Panc1 (cell line): ENCODE measurements at regions not wholly inside any gene's neighbourhood (a gene's known extent, or its start where the extent isn't known, plus 50 kb on each side); places are given as distances from the start of the nearest gene placed in this dataset.

Experiments
- ATAC-seq: fragments of 200-7000 bp; cut with Tn5 transposase; 2 replicates; pipeline ENCODE4 v1.9.1; 2020; ENCODE audit warnings: mild to moderate bottlenecking, moderate library complexity
- BruUV-seq: library from RNA; stranded (reverse); fragments of 400-500 nt; replicated peaks from 2 replicates; lab custom pipeline; 2021; lab: Mats Ljungman, UMichigan
- CTCF ChIA-PET: fragments of 300-600 bp; sonication (Branson Sonifier 250); formaldehyde crosslinking; loops from one replicate; lab custom pipeline; 2022; ENCODE audit warnings: antibody characterized with exemption; lab: Charles Lee
- POLR2A ChIA-PET: fragments of 300-600 bp; sonication (Branson Sonifier 250); formaldehyde crosslinking; loops from one replicate; lab custom pipeline; 2022; ENCODE audit warnings: antibody characterized with exemption; lab: Charles Lee
- DNase-seq: peaks from one replicate; pipeline ENCODE4 v3.0.0-alpha.2; 2010; ENCODE audit warnings: low read depth, low spot score
- H3K27ac ChIP-seq: 2 replicates; pipeline ENCODE4 v1.5.1; 2011; ENCODE audit warnings: mild to moderate bottlenecking, low read length, inconsistent platforms
- H3K27me3 ChIP-seq: fragments of 200-500 bp; sonication (Bioruptor generic); 2 replicates; pipeline ENCODE4 v1.6.0; 2014; ENCODE audit warnings: low read length, inconsistent platforms; ENCODE audit not compliant: control insufficient read depth, insufficient read depth
- H3K36me3 ChIP-seq: fragments of 200-500 bp; sonication (Bioruptor generic); 2 replicates; pipeline ENCODE4 v1.5.1; 2014; ENCODE audit warnings: inconsistent platforms, mild to moderate bottlenecking, low read length, moderate library complexity; ENCODE audit not compliant: control insufficient read depth, insufficient read depth
- H3K4me1 ChIP-seq: 2 replicates; pipeline ENCODE4 v1.5.1; 2011; ENCODE audit warnings: inconsistent platforms, mild to moderate bottlenecking, low read length, moderate library complexity; ENCODE audit not compliant: control insufficient read depth, insufficient read depth
- H3K4me3 ChIP-seq, 2 experiments: 2 replicates each; pipeline ENCODE4 v1.5.1; 2011 to 2012; ENCODE audit warnings: low read depth in 2 of 2, low read length in 2 of 2, mild to moderate bottlenecking in 2 of 2, inconsistent platforms in 1 of 2, moderate library complexity in 1 of 2
- H3K9me3 ChIP-seq: fragments of 200-500 bp; sonication (Bioruptor generic); 2 replicates; pipeline ENCODE4 v1.5.1; 2014; ENCODE audit warnings: low read depth, mild to moderate bottlenecking, inconsistent platforms, low read length, moderate library complexity; ENCODE audit not compliant: control insufficient read depth, insufficient read depth
- POLR2AphosphoS5 ChIP-seq: IDR thresholded peaks from 2 replicates; pipeline ENCODE4 v1.6.1; 2012; ENCODE audit warnings: mild to moderate bottlenecking, low read depth, low read length, moderate library complexity
- SIN3A ChIP-seq: IDR thresholded peaks from 2 replicates; pipeline ENCODE4 v1.6.1; 2012; ENCODE audit warnings: low read depth, mild to moderate bottlenecking, low read length, moderate library complexity, borderline replicate concordance; ENCODE audit not compliant: insufficient read depth
- TCF7L2 ChIP-seq: IDR thresholded peaks from 2 replicates; pipeline ENCODE4 v1.6.1; 2011; ENCODE audit warnings: mild to moderate bottlenecking, low read depth, low read length, inconsistent platforms
- in situ Hi-C: cut with HindIII; loops from 2 replicates; pipeline ENCODE4 v1.10.0; 2016; ENCODE audit warnings: low sequenced_read_pairs, low pct_unique_long_range_greater_than_20kb
- intact Hi-C: fragments of 100-400 bp; cut with micrococcal nuclease; formaldehyde crosslinking; loops from one replicate; pipeline ENCODE4 v1.10.0; 2022; ENCODE audit not compliant: unreplicated experiment
- TF ChIP-seq, protein P1 (sequence below): fragments of 450-650 bp; IDR thresholded peaks from 2 replicates; pipeline ENCODE4 v1.5.1; 2017; ENCODE audit warnings: mild to moderate bottlenecking
- TF ChIP-seq, protein P2 (sequence below), 2 experiments: IDR thresholded peaks; 2 replicates each; pipeline ENCODE4 v1.6.1; 2011 to 2012; ENCODE audit warnings: low read depth in 2 of 2, control low read depth in 1 of 2, low read length in 1 of 2, mild to moderate bottlenecking in 1 of 2, moderate library complexity in 1 of 2; ENCODE audit not compliant: insufficient read depth in 1 of 2

DNA sequence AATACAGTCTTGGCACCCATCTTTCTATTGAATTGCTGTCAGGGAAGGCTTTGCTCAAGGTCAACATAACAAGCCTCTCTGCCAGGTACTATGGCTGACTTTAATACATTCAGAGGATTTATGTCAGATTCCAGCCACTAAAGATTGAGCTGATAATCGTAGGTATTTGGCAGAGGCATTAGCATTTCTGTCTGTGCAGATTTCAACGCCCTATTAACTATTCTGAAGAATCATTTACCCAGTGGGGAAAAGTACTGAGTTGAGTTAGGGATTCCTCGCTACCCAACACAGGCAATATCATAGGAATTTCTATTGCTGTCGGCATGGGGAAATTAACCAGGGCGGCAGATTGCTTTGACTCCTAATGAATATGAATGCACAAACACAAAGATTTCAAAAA, 233.7 kb upstream of the SPTLC3 start:
- ATAC-seq (no peak), DNase-seq (no peak)
- Histone ChIP-seq H3K4me1 (no peaks in the 10 kb centered on the region), H3K9me3 (no peaks in the 10 kb centered on the region), H3K4me3 (no peak overlapping the region), H3K27ac (no peak overlapping the region), H3K36me3 (no peaks in the 10 kb centered on the region), H3K27me3 (no peaks in the 10 kb centered on the region)
- intact Hi-C loops: no loop called here
- in situ Hi-C loops: no loop called here
- ChIA-PET POLR2A (no interaction called here), CTCF (no interaction called here)
- TF ChIP-seq SIN3A (no peak), POLR2AphosphoS5 (no peak), TCF7L2 (no peak)
- TF ChIP-seq, protein P1, sequence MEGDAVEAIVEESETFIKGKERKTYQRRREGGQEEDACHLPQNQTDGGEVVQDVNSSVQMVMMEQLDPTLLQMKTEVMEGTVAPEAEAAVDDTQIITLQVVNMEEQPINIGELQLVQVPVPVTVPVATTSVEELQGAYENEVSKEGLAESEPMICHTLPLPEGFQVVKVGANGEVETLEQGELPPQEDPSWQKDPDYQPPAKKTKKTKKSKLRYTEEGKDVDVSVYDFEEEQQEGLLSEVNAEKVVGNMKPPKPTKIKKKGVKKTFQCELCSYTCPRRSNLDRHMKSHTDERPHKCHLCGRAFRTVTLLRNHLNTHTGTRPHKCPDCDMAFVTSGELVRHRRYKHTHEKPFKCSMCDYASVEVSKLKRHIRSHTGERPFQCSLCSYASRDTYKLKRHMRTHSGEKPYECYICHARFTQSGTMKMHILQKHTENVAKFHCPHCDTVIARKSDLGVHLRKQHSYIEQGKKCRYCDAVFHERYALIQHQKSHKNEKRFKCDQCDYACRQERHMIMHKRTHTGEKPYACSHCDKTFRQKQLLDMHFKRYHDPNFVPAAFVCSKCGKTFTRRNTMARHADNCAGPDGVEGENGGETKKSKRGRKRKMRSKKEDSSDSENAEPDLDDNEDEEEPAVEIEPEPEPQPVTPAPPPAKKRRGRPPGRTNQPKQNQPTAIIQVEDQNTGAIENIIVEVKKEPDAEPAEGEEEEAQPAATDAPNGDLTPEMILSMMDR: no peak
- TF ChIP-seq, protein P2, sequence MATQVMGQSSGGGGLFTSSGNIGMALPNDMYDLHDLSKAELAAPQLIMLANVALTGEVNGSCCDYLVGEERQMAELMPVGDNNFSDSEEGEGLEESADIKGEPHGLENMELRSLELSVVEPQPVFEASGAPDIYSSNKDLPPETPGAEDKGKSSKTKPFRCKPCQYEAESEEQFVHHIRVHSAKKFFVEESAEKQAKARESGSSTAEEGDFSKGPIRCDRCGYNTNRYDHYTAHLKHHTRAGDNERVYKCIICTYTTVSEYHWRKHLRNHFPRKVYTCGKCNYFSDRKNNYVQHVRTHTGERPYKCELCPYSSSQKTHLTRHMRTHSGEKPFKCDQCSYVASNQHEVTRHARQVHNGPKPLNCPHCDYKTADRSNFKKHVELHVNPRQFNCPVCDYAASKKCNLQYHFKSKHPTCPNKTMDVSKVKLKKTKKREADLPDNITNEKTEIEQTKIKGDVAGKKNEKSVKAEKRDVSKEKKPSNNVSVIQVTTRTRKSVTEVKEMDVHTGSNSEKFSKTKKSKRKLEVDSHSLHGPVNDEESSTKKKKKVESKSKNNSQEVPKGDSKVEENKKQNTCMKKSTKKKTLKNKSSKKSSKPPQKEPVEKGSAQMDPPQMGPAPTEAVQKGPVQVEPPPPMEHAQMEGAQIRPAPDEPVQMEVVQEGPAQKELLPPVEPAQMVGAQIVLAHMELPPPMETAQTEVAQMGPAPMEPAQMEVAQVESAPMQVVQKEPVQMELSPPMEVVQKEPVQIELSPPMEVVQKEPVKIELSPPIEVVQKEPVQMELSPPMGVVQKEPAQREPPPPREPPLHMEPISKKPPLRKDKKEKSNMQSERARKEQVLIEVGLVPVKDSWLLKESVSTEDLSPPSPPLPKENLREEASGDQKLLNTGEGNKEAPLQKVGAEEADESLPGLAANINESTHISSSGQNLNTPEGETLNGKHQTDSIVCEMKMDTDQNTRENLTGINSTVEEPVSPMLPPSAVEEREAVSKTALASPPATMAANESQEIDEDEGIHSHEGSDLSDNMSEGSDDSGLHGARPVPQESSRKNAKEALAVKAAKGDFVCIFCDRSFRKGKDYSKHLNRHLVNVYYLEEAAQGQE (IDR thresholded peaks at IDR 0.05; ENCODE audit: insufficient read depth in 1 of 2, low read depth in 2 of 2, low read length in 1 of 2): no peak
- no TSS peak for BruUV-seq

DNA sequence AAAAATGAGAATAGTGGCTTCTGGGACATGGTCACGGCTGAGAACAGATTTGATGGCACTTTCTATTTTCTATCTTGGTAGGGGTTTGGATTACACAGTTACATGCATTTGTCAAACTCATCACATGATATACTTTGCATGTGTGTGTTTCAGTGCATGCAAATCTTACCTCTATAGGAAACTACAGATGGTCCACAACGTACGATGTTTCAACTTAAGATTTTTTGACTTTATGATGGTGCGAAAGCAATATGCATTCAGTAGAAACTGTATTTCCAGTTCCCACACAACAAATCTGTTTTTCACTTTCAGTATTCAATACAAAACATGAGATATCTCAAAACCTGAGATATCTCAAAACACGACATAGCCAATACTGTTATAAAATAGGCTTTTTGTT, 231.8 kb upstream of the SPTLC3 start:
- intact Hi-C loops (no loop called here), in situ Hi-C loops (no loop called here)
- TF ChIP-seq, protein P1: no peak
- TF ChIP-seq, protein P2 (IDR thresholded peaks at IDR 0.05; ENCODE audit: insufficient read depth in 1 of 2, low read depth in 2 of 2, low read length in 1 of 2): no peak
- no peak for TF ChIP-seq POLR2AphosphoS5
- TF ChIP-seq SIN3A: no peak
- no peak for TF ChIP-seq TCF7L2

More for the DNA sequence above, 231.8 kb upstream of the SPTLC3 start:
- Histone ChIP-seq H3K9me3 (no peaks in the 10 kb centered on the region), H3K4me3 (no peak overlapping the region), H3K27ac (no peak overlapping the region), H3K27me3 (no peaks in the 10 kb centered on the region), H3K4me1 (no peaks in the 10 kb centered on the region), H3K36me3 (no peaks in the 10 kb centered on the region)
- ChIA-PET CTCF (no interaction called here), POLR2A (no interaction called here)
- no peak for ATAC-seq
- no TSS peak for BruUV-seq
- no peak for DNase-seq
